HepG2 (cell line): ENCODE measurements at regions not wholly inside any gene's neighbourhood (a gene's known extent, or its start where the extent isn't known, plus 50 kb on each side); places are given as distances from the start of the nearest gene placed in this dataset.

Experiments used
- ATAC-seq: fragments of 200-7000 bp; cut with Tn5 transposase; 3 replicates; pipeline ENCODE4 v1.9.1; 2020; ENCODE audit warnings: mild to moderate bottlenecking, moderate library complexity
- BruUV-seq: library from RNA; stranded (reverse); fragments of 400-500 nt; replicated peaks from 2 replicates; lab custom pipeline; 2021; lab: Mats Ljungman, UMichigan
- CTCF ChIA-PET: fragments of 300-600 bp; formaldehyde crosslinking; extraction: SDS; loops from one replicate; lab custom pipeline; 2021; ENCODE audit warnings: low total read pairs, inconsistent platforms, low intra/inter-chr PET ratio; lab: Yijun Ruan, JAX
- POLR2A ChIA-PET: fragments of 350-600 bp; sonication (Branson Sonifier 250); formaldehyde crosslinking; loops from one replicate; lab custom pipeline; 2020; ENCODE audit warnings: antibody characterized with exemption, inconsistent platforms; lab: Yijun Ruan, JAX
- DNase-seq: peaks from one replicate; pipeline ENCODE4 v3.0.0-alpha.2; 2015; ENCODE audit warnings: low spot score
- FAIRE-seq: peaks from 3 replicates; lab custom pipeline; 2011; peaks lifted over from hg19 to GRCh38; lab: Jason Lieb, UNC
- H2AFZ ChIP-seq: one replicate; pipeline ENCODE4 v1.6.1; 2011; ENCODE audit warnings: low read length, inconsistent platforms
- H3K27ac ChIP-seq: fragments of 300-600 bp; 3 replicates; pipeline ENCODE4 v1.8.0; 2011; ENCODE audit warnings: mixed run types, mild to moderate bottlenecking, mixed read lengths, low read length, inconsistent platforms; ENCODE audit not compliant: insufficient read depth; ENCODE audit errors: extremely low read length
- H3K27me3 ChIP-seq, 2 experiments: fragments of 200-600 bp in 1 of 2; 2 replicates in 1 of 2; 3 replicates in 1 of 2; pipeline versions ENCODE4 v1.6.0 to v1.8.0; 2011; ENCODE audit warnings: low read length in 2 of 2, mild to moderate bottlenecking in 2 of 2, moderate library complexity in 2 of 2, inconsistent platforms in 1 of 2; ENCODE audit not compliant: insufficient read depth in 2 of 2, control insufficient read depth in 1 of 2
- H3K36me3 ChIP-seq, 2 experiments: fragments of 200-600 bp in 1 of 2; replicated peaks in 1 of 2; 2 replicates in 1 of 2; 3 replicates in 1 of 2; pipeline versions ENCODE4 v1.5.1 to v1.8.0; 2011; ENCODE audit warnings: low read length in 2 of 2, inconsistent platforms in 1 of 2; ENCODE audit not compliant: insufficient read depth in 2 of 2, control insufficient read depth in 1 of 2
- H3K4me1 ChIP-seq: 2 replicates; pipeline ENCODE4 v1.5.1; 2012; ENCODE audit warnings: low read length, inconsistent platforms; ENCODE audit not compliant: insufficient read depth
- H3K4me2 ChIP-seq: 2 replicates; pipeline ENCODE4 v1.6.0; 2011; ENCODE audit warnings: low read depth, low read length, inconsistent platforms
- H3K4me3 ChIP-seq, 3 experiments: fragments of 200-600 bp in 1 of 3; sonication (generic), shearing (Covaris generic) in 1 of 3; replicated peaks in 1 of 3; 2 replicates each; pipeline ENCODE4 v1.5.1; 2011 to 2016; ENCODE audit warnings: low read length in 3 of 3, inconsistent platforms in 2 of 3, low read depth in 2 of 3, mild to moderate bottlenecking in 2 of 3, control low read depth in 1 of 3, mixed read lengths in 1 of 3; ENCODE audit not compliant: insufficient read depth in 1 of 3
- H3K79me2 ChIP-seq: one replicate; pipeline ENCODE4 v1.6.1; 2011; ENCODE audit warnings: low read length, inconsistent platforms; ENCODE audit not compliant: insufficient read depth
- H3K9ac ChIP-seq: 2 replicates; pipeline ENCODE4 v1.6.0; 2011; ENCODE audit warnings: mild to moderate bottlenecking, low read depth, low read length, inconsistent platforms; ENCODE audit not compliant: insufficient read depth
- H3K9me3 ChIP-seq: 2 replicates; pipeline ENCODE4 v1.5.1; 2012; ENCODE audit warnings: mild to moderate bottlenecking, low read length
- H4K20me1 ChIP-seq: 2 replicates; pipeline ENCODE4 v1.6.0; 2011; ENCODE audit warnings: inconsistent platforms, mild to moderate bottlenecking, low read length, moderate library complexity; ENCODE audit not compliant: insufficient read depth
- FOXO4 ChIP-seq: sonication (generic); formaldehyde crosslinking; conservative IDR thresholded peaks from 2 replicates; pipeline ENCODE4 v1.8.1; 2023; ENCODE audit warnings: missing genetic modification reagents
- NR2C2 ChIP-seq: sonication (generic); formaldehyde crosslinking; IDR thresholded peaks from 2 replicates; pipeline ENCODE4 v1.4.0; 2020; ENCODE audit warnings: missing genetic modification reagents, mild to moderate bottlenecking, moderate library complexity, borderline replicate concordance
- SNAPC2 ChIP-seq: sonication (generic); formaldehyde crosslinking; IDR thresholded peaks from 2 replicates; pipeline ENCODE4 v1.8.1; 2022; ENCODE audit warnings: mild to moderate bottlenecking, missing genetic modification reagents
- ZFP37 ChIP-seq: sonication (generic); formaldehyde crosslinking; IDR thresholded peaks from 2 replicates; pipeline ENCODE4 v1.4.0; 2020; ENCODE audit warnings: missing genetic modification reagents, borderline replicate concordance
- ZNF790 ChIP-seq: sonication (generic); formaldehyde crosslinking; IDR thresholded peaks from 2 replicates; pipeline ENCODE4 v1.8.0; 2022; ENCODE audit warnings: missing genetic modification reagents, mild to moderate bottlenecking, borderline replicate concordance
- WGBS: methylation state at CpG from one replicate; pipeline ENCODE4 v1.1.6; 2017; ENCODE audit warnings: low lambda C conversion rate; 5-methylcytosine and 5-hydroxymethylcytosine counted together
- in situ Hi-C: cut with HindIII; loops from 2 replicates; pipeline ENCODE4 v1.10.0; 2017; ENCODE audit warnings: low pct_unique_long_range_greater_than_20kb; ENCODE audit not compliant: extremely low pct_ligation_motif_present
- intact Hi-C: fragments of 100-400 bp; cut with micrococcal nuclease; formaldehyde crosslinking; loops from one replicate; pipeline ENCODE4 v1.10.0; 2022; ENCODE audit not compliant: unreplicated experiment
- TF ChIP-seq, protein P1 (sequence below): sonication (generic); formaldehyde crosslinking; IDR thresholded peaks from 2 replicates; pipeline ENCODE4 v1.4.0; 2020; ENCODE audit warnings: mild to moderate bottlenecking, missing genetic modification reagents
- TF ChIP-seq, protein P2 (sequence below): IDR thresholded peaks from 2 replicates; pipeline ENCODE4 v1.6.1; 2012; ENCODE audit warnings: low read depth, low read length, improper control_type of control experiment

- Histone ChIP-seq H3K4me1 (no peaks in the 10 kb centered on the region), H2AFZ (no peak overlapping the region)
- no TSS peak for BruUV-seq
Observed at GRCh38 chr12:68536885-68537485, 73.7 kb upstream of the RAP1B start.

More at GRCh38 chr12:68536885-68537485, 73.7 kb upstream of the RAP1B start:
- FAIRE-seq, result no peak
- H3K9ac ChIP-seq, result no peak overlapping the region
- no peaks in the 10 kb centered on the region for H4K20me1 ChIP-seq
- H3K4me2 ChIP-seq, result no peak overlapping the region
- H3K9me3 ChIP-seq, result no peaks in the 10 kb centered on the region
- H3K4me3 ChIP-seq, result no peak overlapping the region
- no peak for ATAC-seq
- H3K27me3 ChIP-seq, result no peaks in the 10 kb centered on the region; a peak in 1 of 5 replicates
- DNase-seq, result no peak
- in situ Hi-C loops, result no loop called here
- ChIA-PET POLR2A (no interaction called here), CTCF (no interaction called here)
- H3K79me2 ChIP-seq, result no peaks in the 10 kb centered on the region
- WGBS, result 72% methylated on average over 6 of the region's 6 CpGs
- no peak overlapping the region for H3K27ac ChIP-seq
- intact Hi-C loops, result no loop called here
- TF ChIP-seq ZNF790 (CRISPR knock-in tag), result no peak
- no peak for TF ChIP-seq SNAPC2 (CRISPR knock-in tag)
- TF ChIP-seq NR2C2 (CRISPR knock-in tag), result no peak
- TF ChIP-seq, protein P1, sequence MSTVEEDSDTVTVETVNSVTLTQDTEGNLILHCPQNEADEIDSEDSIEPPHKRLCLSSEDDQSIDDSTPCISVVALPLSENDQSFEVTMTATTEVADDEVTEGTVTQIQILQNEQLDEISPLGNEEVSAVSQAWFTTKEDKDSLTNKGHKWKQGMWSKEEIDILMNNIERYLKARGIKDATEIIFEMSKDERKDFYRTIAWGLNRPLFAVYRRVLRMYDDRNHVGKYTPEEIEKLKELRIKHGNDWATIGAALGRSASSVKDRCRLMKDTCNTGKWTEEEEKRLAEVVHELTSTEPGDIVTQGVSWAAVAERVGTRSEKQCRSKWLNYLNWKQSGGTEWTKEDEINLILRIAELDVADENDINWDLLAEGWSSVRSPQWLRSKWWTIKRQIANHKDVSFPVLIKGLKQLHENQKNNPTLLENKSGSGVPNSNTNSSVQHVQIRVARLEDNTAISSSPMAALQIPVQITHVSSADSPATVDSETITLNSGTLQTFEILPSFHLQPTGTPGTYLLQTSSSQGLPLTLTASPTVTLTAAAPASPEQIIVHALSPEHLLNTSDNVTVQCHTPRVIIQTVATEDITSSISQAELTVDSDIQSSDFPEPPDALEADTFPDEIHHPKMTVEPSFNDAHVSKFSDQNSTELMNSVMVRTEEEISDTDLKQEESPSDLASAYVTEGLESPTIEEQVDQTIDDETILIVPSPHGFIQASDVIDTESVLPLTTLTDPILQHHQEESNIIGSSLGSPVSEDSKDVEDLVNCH (CRISPR knock-in tag), result no peak
- TF ChIP-seq FOXO4 (CRISPR knock-in tag), result no peak
- no peak for TF ChIP-seq ZFP37 (CRISPR knock-in tag)
- TF ChIP-seq, protein P2, sequence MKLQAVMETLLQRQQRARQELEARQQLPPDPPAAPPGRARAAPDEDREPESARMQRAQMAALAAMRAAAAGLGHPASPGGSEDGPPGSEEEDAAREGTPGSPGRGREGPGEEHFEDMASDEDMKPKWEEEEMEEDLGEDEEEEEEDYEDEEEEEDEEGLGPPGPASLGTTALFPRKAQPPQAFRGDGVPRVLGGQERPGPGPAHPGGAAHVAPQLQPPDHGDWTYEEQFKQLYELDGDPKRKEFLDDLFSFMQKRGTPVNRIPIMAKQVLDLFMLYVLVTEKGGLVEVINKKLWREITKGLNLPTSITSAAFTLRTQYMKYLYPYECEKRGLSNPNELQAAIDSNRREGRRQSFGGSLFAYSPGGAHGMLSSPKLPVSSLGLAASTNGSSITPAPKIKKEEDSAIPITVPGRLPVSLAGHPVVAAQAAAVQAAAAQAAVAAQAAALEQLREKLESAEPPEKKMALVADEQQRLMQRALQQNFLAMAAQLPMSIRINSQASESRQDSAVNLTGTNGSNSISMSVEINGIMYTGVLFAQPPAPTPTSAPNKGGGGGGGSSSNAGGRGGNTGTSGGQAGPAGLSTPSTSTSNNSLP, result no peak
- TF ChIP-seq, all 625 proteins: peak for 0
- H3K36me3 ChIP-seq, result no peaks in the 10 kb centered on the region
